ENCODE measurements at regions not wholly inside any gene's neighbourhood (a gene's known extent, or its start where the extent isn't known, plus 50 kb on each side); places are given as distances from the start of the nearest gene placed in this dataset.
A peak's percentile ranks its signal among the peaks of the same experiment; 100 is the strongest.

- no peak for DNase-seq (ENCODE audit: low spot score)
Observed at GRCh38 chr10:78979938-78980337, 88.8 kb upstream of the ZMIZ1 start.

DNA sequence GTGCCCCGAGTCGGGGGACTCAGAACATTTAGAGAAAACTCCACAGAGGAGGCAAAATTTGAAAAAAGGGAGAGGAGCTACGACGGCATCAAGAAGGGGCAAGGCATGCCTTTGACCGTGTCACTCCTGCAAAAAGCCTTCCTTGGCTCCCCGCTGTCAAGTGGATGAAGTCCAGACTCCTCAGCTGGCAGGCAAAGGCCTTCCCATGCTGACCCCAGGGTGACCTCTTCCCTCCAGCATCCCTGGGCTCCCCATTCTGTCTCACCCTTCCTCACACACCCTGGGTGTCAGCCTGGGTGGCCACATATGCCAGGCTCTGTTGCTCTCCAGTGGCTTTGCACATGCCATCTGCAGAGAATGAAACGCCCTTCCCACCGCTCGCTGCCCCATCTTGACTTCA is 88.4 kb upstream of the ZMIZ1 start:
- DNase-seq (ENCODE audit: low spot score) = no peak

GRCh38 chr10:78980815-78981214 is 88.0 kb upstream of the ZMIZ1 start:
- DNase-seq (ENCODE audit: low spot score) = no peak

GRCh38 chr10:78981257-78981969 is 87.4 kb upstream of the ZMIZ1 start:
- DNase-seq (ENCODE audit: low spot score) = no peak

GRCh38 chr10:78981970-78982281 is 86.8 kb upstream of the ZMIZ1 start:
- DNase-seq (ENCODE audit: low spot score) = no peak

GRCh38 chr10:78982726-78983125 is 86.0 kb upstream of the ZMIZ1 start:
- DNase-seq (ENCODE audit: low spot score) = no peak

- DNase-seq (ENCODE audit: low spot score) = no peak
Observed at GRCh38 chr10:78983608-78984007, 85.2 kb upstream of the ZMIZ1 start.

- DNase-seq (ENCODE audit: low spot score) = no peak
Observed at GRCh38 chr10:78985973-78986818, 82.6 kb upstream of the ZMIZ1 start.

DNA sequence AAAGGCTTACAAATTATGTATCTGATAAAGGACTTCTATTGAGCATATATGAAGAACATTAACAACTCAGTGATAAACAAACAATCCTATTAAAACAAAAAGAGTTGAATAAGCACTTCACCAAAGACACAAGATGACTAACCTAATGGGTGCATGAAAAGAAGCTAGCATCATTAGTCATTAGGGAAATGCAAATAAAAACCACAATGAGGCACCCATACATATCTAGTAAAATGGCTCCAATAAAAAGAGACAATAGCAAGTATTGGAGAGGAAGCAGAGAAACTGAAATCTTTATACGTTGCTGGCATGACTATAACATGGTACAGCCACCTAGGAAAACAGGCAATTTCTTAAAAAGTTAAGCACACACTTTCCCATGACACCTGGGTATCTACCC is 77.6 kb upstream of the ZMIZ1 start:
- peak; percentile 34 for DNase-seq (ENCODE audit: low spot score)

DNA sequence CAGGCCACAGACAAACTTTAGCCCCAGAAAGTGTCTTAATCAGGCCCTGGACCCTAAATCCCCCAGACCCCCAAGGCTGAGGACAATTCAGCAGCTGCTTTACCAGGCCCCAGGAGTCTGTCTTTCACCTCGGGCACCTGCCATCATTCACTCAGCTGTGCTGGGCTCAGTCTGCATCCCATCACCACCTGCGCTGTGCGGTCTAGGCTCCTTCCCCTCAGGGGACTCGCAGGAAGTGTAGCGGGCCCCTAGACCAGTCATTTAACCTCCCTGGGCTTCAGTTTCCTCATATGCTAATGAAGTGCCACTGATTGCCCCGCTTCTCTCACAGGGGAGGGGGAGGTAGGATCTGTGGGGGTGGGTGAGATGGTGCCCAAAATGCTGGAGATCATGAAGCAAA is 76.4 kb upstream of the ZMIZ1 start:
- DNase-seq (ENCODE audit: low spot score) = no peak

DNA sequence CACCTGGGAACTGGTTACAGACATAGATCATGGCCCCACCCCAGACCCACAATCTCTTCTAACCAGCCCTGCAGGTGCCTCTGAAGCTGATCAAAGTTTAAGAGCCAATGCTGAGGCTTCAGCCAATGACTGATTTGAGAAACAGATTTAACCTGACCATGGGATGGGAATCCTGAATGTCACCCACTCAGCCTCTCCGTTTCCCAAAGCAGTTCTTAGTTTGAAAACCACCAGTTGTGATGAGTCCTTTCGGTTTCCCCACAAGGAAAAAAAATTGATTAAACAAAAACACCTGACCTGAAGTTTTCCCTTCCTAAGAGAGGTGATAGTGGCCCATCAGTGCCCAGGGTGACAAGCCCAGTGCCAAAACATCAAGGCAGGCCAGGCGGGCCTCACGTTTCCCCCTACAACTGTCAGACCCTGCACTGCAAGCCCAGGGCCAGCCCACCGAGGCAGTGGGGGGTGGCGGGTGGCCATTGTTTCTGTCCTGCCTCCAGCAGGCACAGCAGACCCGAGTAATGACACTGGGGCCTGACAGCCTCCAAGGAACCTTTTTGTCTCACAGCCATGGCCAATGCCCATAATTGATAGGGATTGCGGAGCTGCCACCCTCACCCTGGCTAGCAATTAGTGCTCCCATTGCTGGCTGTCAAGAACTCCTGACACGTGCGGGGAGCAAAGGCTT is 75.4 kb upstream of the ZMIZ1 start:
- DNase-seq (ENCODE audit: low spot score) = no peak

DNA sequence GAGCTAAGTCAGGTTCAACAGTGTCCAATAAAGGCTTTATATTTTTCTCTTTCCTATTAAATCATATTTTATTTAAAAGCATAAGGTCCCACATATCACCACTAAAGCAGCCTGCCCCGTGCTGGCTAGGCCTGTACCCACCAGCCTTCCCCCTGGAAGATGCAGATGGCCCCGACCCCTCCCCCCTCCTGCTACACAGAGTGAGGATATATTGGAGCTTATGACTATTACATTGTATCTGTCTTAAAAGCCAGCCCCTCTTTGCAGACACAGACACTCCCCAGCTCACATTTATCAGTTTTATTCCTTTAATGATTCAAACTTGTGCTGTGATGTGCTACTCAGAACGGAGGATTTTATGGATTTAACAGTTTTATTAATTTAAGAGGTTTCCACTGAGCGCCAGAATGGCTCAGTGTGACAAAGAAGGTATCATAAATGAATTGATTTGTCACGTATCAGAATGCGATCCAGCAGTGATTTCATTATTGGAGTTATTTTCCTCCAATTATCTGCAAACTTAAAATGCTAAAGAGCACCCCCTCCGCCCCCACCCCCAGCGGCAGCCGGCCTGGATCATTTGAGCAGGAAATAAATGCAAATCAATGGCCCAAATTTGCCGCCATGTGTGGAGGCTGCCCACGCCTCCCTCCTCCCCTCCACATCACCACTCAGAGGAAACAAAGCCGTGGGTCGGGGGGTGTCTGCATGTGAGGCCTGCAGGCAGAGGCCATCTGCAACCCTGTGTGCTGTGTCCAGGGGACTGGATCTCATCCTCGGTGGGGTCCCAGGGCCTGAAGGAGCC is 72.6 kb upstream of the ZMIZ1 start:
- no peak for DNase-seq (ENCODE audit: low spot score)

- DNase-seq (ENCODE audit: low spot score) = no peak
Observed at GRCh38 chr10:78996792-78997129, 72.0 kb upstream of the ZMIZ1 start.

DNA sequence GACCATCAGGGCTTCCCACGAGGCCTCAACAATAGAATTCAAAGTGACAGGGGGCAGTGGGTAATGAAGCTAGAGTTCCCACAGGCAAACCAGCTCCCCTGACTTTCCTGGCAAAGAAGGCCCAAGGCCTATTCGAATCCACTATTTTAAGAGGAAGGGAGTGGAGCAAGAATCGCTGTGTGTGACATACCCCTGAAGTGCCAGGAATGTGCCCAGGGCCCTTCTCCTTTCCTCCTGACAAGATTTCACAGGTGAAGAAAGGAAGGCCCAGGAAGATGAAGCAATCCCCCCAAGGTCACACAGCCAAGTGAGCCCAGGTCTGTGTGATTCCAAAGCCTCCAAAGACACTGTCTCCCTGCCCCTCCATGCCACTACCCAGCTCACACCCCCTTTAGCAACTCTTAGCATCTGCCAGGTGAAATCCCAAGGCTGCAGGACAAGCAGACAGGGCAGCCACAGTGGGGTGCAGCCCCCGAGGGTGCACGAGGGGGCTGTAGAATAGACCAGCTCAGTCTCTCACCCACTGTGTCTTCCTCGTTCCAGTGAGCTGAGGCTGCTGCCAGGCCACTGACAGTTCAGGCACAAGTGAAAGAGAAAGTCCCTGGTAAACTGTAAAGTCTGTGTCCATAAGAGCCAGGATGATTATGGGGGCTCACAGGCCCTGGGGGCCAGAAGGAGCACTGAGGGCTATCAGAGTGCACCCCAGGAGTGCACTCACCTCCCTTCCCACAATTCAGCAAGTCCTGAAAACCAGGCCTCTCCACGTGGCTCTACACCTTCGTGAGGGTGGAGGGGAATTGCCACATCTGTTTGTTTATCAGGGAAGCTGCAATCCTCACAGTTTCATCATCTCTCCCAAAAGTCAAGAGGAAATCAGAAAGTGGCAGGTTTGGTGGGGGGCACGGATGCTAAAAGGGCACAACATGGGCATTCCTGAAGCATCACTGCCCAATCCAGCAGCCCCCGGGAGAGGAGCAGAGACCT is 70.8 kb upstream of the ZMIZ1 start:
- no peak for DNase-seq (ENCODE audit: low spot score)

DNA sequence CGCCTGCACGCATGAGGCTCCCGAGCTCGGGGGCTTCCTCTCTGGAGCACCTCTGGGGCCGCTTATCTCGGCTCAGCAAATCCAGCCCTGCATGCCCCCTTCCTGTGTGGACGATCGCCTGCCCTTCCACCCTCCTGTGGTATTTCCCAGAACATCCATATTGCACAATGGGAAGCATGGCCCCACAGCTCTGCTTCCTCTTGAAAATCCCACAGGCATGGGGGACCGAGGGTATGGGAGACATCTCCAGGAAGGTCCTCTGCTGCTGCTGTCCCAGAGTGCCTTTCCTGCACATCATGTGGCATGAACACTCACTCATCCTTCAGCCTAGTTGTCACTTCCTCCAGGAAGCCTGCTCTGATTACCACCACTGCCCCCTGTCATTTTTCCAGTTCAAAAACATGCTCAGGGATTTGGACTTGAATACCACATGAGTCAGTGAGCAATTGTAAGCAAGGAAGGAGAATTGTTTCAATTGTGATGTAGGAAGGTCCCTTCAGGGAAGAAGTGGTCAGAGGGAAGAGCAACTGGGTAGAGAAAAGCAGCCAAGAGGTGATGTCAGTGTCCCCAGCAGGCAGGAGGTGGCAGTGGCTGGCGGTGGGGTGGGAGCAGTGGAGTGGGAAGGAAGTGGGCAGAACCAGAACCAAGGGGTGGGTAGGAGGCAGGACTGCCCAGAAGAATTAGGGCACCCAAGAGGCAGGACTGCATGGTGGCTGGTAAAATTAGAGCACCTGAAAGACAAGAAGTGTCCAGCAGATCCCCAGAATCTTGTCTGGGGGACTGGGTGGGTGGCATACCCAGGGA is 67.5 kb upstream of the ZMIZ1 start:
- DNase-seq (ENCODE audit: low spot score) = peak; percentile 15

DNA sequence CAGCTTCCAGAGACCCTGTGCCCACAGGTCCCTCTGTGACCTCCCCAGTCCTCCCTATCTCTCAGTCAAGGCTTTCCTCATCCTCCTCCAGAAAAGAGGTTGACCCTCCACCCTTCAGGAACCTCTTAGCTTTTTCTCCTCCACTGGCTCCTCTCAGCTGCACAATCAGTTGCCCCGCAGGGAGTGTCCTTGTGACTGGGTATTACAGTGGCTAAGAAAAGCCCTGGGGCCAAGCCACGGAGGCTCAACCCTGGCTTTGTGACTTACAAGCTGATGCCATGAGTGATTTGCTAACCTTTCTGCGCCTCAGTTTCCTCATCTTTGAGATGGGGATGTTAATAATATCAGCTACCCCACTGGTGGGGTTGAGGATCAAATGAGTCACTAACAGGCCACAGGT is 66.4 kb upstream of the ZMIZ1 start:
- DNase-seq (ENCODE audit: low spot score) = no peak

GRCh38 chr10:79003183-79004100 is 65.3 kb upstream of the ZMIZ1 start:
- no peak for DNase-seq (ENCODE audit: low spot score)

- DNase-seq (ENCODE audit: low spot score) = no peak
Observed at GRCh38 chr10:79004311-79004710, 64.5 kb upstream of the ZMIZ1 start.

DNA sequence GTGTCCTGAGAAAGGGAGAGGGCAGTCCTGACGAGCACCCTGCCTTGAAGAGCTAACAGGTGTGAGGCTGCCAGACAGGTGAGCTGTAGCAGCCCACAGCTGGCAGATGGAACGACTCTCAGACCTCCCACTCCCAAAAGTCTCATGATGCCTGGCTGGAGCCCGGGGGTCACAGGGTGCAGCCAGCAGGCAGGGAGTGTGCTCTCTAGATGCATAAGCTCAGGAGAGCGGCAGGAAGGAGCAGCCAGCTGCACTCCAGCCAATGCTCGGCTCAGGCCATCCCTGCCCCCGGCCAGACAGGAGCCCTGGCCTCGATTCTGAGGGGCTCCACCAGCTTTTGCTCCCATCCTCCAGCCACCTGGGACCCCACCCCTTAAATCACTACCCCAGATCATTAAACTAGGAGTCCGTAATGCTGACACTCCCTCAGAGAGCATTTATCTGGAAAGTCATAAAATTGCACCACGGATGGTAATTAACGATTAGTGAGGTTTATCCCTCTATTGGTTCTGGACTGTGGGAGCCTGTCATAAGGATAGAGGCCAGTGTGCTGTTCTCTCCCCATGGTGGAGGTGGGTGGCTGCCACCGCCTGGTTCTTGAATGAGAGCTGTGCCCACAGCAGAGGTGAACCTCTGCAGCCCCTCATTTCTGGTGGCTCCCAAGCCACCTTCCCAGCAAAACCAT is 63.5 kb upstream of the ZMIZ1 start:
- no peak for DNase-seq (ENCODE audit: low spot score)

Data from RKO (cell line).